Kidney (tissue), 13 donors: ENCODE measurements at regions not wholly inside any gene's neighbourhood (a gene's known extent, or its start where the extent isn't known, plus 50 kb on each side); places are given as distances from the start of the nearest gene placed in this dataset.

ENCODE experiments used
- DNase-seq, 5 donors: peaks; one replicate each; pipeline ENCODE4 v3.0.0-alpha.2; 2013 to 2020
- FAIRE-seq: peaks from 2 replicates; lab custom pipeline; 2012; peaks lifted over from hg19 to GRCh38; lab: Jason Lieb, UNC
- H3K27ac ChIP-seq, 2 donors: one replicate each; pipeline ENCODE4 v1.7.0; 2013; ENCODE audit warnings: low read depth in 2 of 2, low read length in 2 of 2, inconsistent platforms in 1 of 2
- H3K27me3 ChIP-seq: one replicate; pipeline ENCODE4 v1.7.1; 2013; ENCODE audit warnings: low read length, inconsistent platforms; ENCODE audit not compliant: control insufficient read depth, insufficient read depth
- H3K36me3 ChIP-seq, 3 donors: one replicate each; pipeline versions ENCODE4 v1.7.0 to v1.7.1; 2013; ENCODE audit warnings: low read length in 3 of 3, control low read depth in 1 of 3, inconsistent platforms in 1 of 3; ENCODE audit not compliant: insufficient read depth in 3 of 3, control insufficient read depth in 2 of 3
- H3K4me1 ChIP-seq, 3 donors: one replicate each; pipeline versions ENCODE4 v1.7.0 to v1.7.1; 2013; ENCODE audit warnings: low read length in 3 of 3, inconsistent platforms in 1 of 3, low read depth in 1 of 3; ENCODE audit not compliant: control insufficient read depth in 2 of 3, insufficient read depth in 2 of 3
- H3K4me3 ChIP-seq, 3 donors: one replicate each; pipeline versions ENCODE4 v1.7.0 to v1.8.1; 2013; ENCODE audit warnings: low read length in 3 of 3, control low read depth in 1 of 3, inconsistent platforms in 1 of 3
- H3K9ac ChIP-seq, 3 donors: one replicate each; pipeline versions ENCODE4 v1.7.0 to v1.7.1; 2013; ENCODE audit warnings: low read length in 3 of 3, control low read depth in 1 of 3, inconsistent platforms in 1 of 3
- H3K9me3 ChIP-seq, 3 donors: one replicate each; pipeline versions ENCODE4 v1.7.0 to v1.7.1; 2013; ENCODE audit warnings: low read length in 3 of 3, control low read depth in 1 of 3, inconsistent platforms in 1 of 3; ENCODE audit not compliant: control insufficient read depth in 2 of 3, insufficient read depth in 1 of 3
- intact Hi-C: fragments of 100-400 bp; cut with DNase I; formaldehyde crosslinking; loops from one replicate; pipeline ENCODE4 v1.11.1; 2022
- TF ChIP-seq, protein P1 (sequence below): IDR thresholded peaks from 3 replicates; pipeline ENCODE4 v1.5.1; 2012; ENCODE audit warnings: mild to moderate bottlenecking, moderate library complexity, borderline replicate concordance; ENCODE audit not compliant: insufficient read depth; ENCODE audit errors: extremely low read depth
- donor health status: control.
- donor health status: control.
- donor health status: control.
- donor health status: control.
- donor health status: control.
- donor health status: DM: yes; HTN: yes; CAD: no.
- donor health status: Normal renal cell carcinoma (clear cell type).

DNA sequence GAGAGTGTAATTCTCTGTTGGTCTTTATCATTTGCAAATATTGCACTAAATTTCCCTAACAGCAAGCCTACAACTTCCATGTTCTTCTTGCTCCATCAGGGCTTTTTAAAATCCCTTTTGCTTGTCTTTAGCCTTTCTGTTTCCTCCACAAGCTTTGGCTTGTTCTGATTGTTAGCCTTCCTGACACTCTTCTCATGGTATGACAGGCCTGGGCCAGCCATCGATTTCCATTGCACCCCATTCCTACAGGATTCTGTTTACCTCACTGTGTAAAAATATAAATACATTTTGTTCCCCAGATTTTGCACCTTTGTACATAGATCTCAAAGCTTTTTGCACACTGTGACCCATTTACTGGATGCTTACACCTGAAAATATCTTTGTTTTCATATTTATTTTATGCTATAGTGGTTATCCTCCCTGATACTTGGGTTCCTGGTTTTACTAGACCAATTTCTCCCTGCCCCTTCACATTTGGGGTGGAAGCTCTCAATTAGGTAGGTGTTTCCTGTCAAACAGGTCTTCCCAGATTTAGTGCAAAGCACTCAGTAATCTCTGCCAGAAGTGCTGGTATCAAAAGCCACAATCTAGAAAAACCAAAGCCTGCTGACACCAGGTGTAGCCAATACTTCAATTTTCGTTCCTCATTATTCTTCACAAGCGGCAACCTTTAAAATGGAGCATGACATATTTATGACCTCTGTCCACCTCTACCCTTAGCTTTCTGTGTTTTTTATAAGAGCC is 57.9 kb upstream of the PPP2R3A start:
- H3K27me3 ChIP-seq, result no peaks in the 10 kb centered on the region
- no peak overlapping the region for H3K27ac ChIP-seq
- no peaks in the 10 kb centered on the region for H3K9me3 ChIP-seq
- FAIRE-seq (no peak), DNase-seq (no peak)
- H3K9ac ChIP-seq, result no peak overlapping the region
- TF ChIP-seq, protein P1, sequence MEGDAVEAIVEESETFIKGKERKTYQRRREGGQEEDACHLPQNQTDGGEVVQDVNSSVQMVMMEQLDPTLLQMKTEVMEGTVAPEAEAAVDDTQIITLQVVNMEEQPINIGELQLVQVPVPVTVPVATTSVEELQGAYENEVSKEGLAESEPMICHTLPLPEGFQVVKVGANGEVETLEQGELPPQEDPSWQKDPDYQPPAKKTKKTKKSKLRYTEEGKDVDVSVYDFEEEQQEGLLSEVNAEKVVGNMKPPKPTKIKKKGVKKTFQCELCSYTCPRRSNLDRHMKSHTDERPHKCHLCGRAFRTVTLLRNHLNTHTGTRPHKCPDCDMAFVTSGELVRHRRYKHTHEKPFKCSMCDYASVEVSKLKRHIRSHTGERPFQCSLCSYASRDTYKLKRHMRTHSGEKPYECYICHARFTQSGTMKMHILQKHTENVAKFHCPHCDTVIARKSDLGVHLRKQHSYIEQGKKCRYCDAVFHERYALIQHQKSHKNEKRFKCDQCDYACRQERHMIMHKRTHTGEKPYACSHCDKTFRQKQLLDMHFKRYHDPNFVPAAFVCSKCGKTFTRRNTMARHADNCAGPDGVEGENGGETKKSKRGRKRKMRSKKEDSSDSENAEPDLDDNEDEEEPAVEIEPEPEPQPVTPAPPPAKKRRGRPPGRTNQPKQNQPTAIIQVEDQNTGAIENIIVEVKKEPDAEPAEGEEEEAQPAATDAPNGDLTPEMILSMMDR, result no peak
- H3K4me3 ChIP-seq, result no peak overlapping the region
- intact Hi-C loops, result no loop called here
- H3K4me1 ChIP-seq, result no peaks in the 10 kb centered on the region
- H3K36me3 ChIP-seq, result no peaks in the 10 kb centered on the region

DNA sequence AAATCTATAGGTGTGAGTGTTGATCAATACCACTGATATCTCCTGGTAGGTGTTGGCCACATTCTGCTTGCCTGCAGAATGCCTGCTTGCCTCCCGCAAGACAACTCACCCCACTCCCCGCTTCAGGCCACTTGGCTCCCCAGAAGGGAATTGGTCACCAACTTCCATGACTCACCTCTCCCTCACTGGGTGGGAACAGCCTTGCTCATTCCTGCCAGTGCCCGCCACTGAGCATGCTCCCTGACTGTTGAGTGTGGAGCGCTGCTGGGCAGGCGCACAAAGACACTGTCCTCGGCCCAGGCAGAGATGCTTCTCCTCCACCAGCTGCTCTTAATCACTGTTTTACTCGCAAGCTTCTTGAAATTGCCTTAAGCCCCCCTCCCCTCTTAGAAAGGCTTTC is 57.3 kb upstream of the PPP2R3A start:
- no peak overlapping the region for H3K9ac ChIP-seq
- H3K4me1 ChIP-seq, result no peaks in the 10 kb centered on the region
- no peak overlapping the region for H3K4me3 ChIP-seq
- TF ChIP-seq, protein P1, result no peak
- no peaks in the 10 kb centered on the region for H3K27me3 ChIP-seq
- FAIRE-seq (no peak), DNase-seq (peak in 1 of 5 donors; percentile 69)
- intact Hi-C loops, result no loop called here
- H3K9me3 ChIP-seq, result no peaks in the 10 kb centered on the region
- no peaks in the 10 kb centered on the region for H3K36me3 ChIP-seq
- no peak overlapping the region for H3K27ac ChIP-seq

DNA sequence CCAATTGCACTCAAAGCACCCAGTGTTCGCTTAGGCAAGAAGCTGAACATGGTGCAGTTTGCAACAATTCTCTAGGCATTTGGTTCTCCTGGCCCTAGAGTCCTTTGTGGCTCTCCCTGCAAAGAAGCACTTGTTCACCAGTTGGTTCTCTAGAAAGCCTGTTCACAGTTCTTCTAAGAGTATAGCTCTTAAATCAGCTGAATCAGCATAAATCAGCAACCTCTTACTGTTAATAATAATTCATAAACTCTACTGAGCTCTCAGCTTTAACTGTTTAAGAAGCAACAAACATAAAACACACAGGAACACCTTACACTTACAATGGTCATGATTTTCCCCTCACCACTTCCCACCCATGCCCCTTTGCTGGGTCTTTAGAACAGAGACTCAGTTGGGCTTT is 56.8 kb upstream of the PPP2R3A start:
- FAIRE-seq (no peak), DNase-seq (no peak)
- intact Hi-C loops, result no loop called here
- H3K4me1 ChIP-seq, result no peaks in the 10 kb centered on the region
- H3K4me3 ChIP-seq, result no peak overlapping the region
- no peaks in the 10 kb centered on the region for H3K27me3 ChIP-seq
- H3K36me3 ChIP-seq, result no peaks in the 10 kb centered on the region
- H3K27ac ChIP-seq, result no peak overlapping the region
- TF ChIP-seq, protein P1, result no peak
- H3K9me3 ChIP-seq, result no peaks in the 10 kb centered on the region
- no peak overlapping the region for H3K9ac ChIP-seq
